ENCODE measurements at regions not wholly inside any gene's neighbourhood (a gene's known extent, or its start where the extent isn't known, plus 50 kb on each side); places are given as distances from the start of the nearest gene placed in this dataset.

GRCh38 chr10:78277314-78278057, 243.8 kb downstream of the RPS24 start:
- no peak for DNase-seq

GRCh38 chr10:78278058-78278404, 244.4 kb downstream of the RPS24 start:
- peak; percentile 64 for DNase-seq

GRCh38 chr10:78279756-78280155, 246.1 kb downstream of the RPS24 start:
- no peak for DNase-seq

GRCh38 chr10:78280604-78281003, 246.9 kb downstream of the RPS24 start:
- no peak for DNase-seq

GRCh38 chr10:78281627-78282026, 248.0 kb downstream of the RPS24 start:
- DNase-seq = no peak

GRCh38 chr10:78283069-78283682, 249.5 kb downstream of the RPS24 start:
- no peak for DNase-seq

GRCh38 chr10:78284381-78284780, 250.7 kb downstream of the RPS24 start:
- DNase-seq = no peak

- DNase-seq = no peak
Observed at GRCh38 chr10:78285226-78285625, 251.6 kb downstream of the RPS24 start.

GRCh38 chr10:78286186-78286585, 252.5 kb downstream of the RPS24 start:
- no peak for DNase-seq

- no peak for DNase-seq
Observed at GRCh38 chr10:78286668-78287067, 253.0 kb downstream of the RPS24 start.

GRCh38 chr10:78287618-78288017, 254.0 kb downstream of the RPS24 start:
- DNase-seq = no peak

GRCh38 chr10:78288663-78289062, 255.0 kb downstream of the RPS24 start:
- no peak for DNase-seq

GRCh38 chr10:78290131-78290750, 256.6 kb downstream of the RPS24 start:
- no peak for DNase-seq

- DNase-seq = no peak
Observed at GRCh38 chr10:78291722-78292121, 258.1 kb downstream of the RPS24 start.

GRCh38 chr10:78292250-78292981, 258.8 kb downstream of the RPS24 start:
- no peak for DNase-seq

GRCh38 chr10:78292982-78293865, 259.6 kb downstream of the RPS24 start:
- no peak for DNase-seq

GRCh38 chr10:78295242-78295641, 261.6 kb downstream of the RPS24 start:
- no peak for DNase-seq

GRCh38 chr10:78296785-78297184, 263.1 kb downstream of the RPS24 start:
- no peak for DNase-seq

- no peak for DNase-seq
Observed at GRCh38 chr10:78297997-78298396, 264.3 kb downstream of the RPS24 start.

GRCh38 chr10:78298835-78299234, 265.2 kb downstream of the RPS24 start:
- DNase-seq = no peak

- no peak for DNase-seq
Observed at GRCh38 chr10:78299851-78300468, 266.3 kb downstream of the RPS24 start.

- no peak for DNase-seq
Observed at GRCh38 chr10:78300526-78300925, 266.9 kb downstream of the RPS24 start.

Measured in fibroblast of skin of right biceps (primary cell).